MM.1S (cell line): ENCODE measurements at regions not wholly inside any gene's neighbourhood (a gene's known extent, or its start where the extent isn't known, plus 50 kb on each side); places are given as distances from the start of the nearest gene placed in this dataset.

Experiments used
- DNase-seq: peaks from one replicate; pipeline ENCODE4 v3.0.0-alpha.2; 2015
- H2AFZ ChIP-seq: fragments of 300-600 bp; sonication (generic); 2 replicates; pipeline ENCODE4 v1.6.0; 2016; ENCODE audit warnings: antibody characterized with exemption, low read length
- H3F3A ChIP-seq: fragments of 300-600 bp; sonication (generic); 2 replicates; pipeline ENCODE4 v1.6.1; 2016; ENCODE audit warnings: mild to moderate bottlenecking, antibody characterized with exemption, low read length, moderate library complexity, mixed read lengths; ENCODE audit not compliant: insufficient read depth
- H3K27ac ChIP-seq: fragments of 300-600 bp; sonication (generic); 2 replicates; pipeline ENCODE4 v1.5.1; 2016; ENCODE audit warnings: mild to moderate bottlenecking, low read length
- H3K27me3 ChIP-seq: fragments of 300-600 bp; sonication (generic); replicated peaks from 2 replicates; pipeline ENCODE4 v1.6.0; 2016; ENCODE audit warnings: low read length; ENCODE audit not compliant: insufficient read depth
- H3K36me3 ChIP-seq: fragments of 300-600 bp; sonication (generic); replicated peaks from 2 replicates; pipeline ENCODE4 v1.6.1; 2016; ENCODE audit warnings: mild to moderate bottlenecking, low read length, mixed read lengths; ENCODE audit not compliant: insufficient read depth
- H3K4me1 ChIP-seq: fragments of 300-600 bp; sonication (generic); 2 replicates; pipeline ENCODE4 v1.6.1; 2016; ENCODE audit warnings: low read length, mixed read lengths
- H3K4me2 ChIP-seq: fragments of 300-600 bp; sonication (generic); 2 replicates; pipeline ENCODE4 v1.6.0; 2016; ENCODE audit warnings: low read depth, low read length
- H3K4me3 ChIP-seq: fragments of 300-600 bp; sonication (generic); 2 replicates; pipeline ENCODE4 v1.5.1; 2016; ENCODE audit warnings: low read length, mixed read lengths
- H3K79me2 ChIP-seq: fragments of 300-600 bp; sonication (generic); 2 replicates; pipeline ENCODE4 v1.6.1; 2016; ENCODE audit warnings: mixed run types, low read length, mixed read lengths
- H3K9ac ChIP-seq: fragments of 300-600 bp; sonication (generic); 2 replicates; pipeline ENCODE4 v1.6.1; 2016; ENCODE audit warnings: low read length, mixed read lengths
- H3K9me2 ChIP-seq: fragments of 300-600 bp; sonication (generic); replicated peaks from 2 replicates; pipeline ENCODE4 v1.6.1; 2016; ENCODE audit warnings: mild to moderate bottlenecking, low read length, mixed read lengths; ENCODE audit not compliant: insufficient read depth
- H3K9me3 ChIP-seq: fragments of 300-600 bp; sonication (generic); replicated peaks from 2 replicates; pipeline ENCODE4 v1.6.1; 2016; ENCODE audit warnings: mild to moderate bottlenecking, low read length, mixed read lengths; ENCODE audit not compliant: insufficient read depth
- H4K20me1 ChIP-seq: fragments of 300-600 bp; sonication (generic); 2 replicates; pipeline ENCODE4 v1.6.1; 2016; ENCODE audit warnings: mild to moderate bottlenecking, low read length, moderate library complexity, mixed read lengths; ENCODE audit not compliant: insufficient read depth
- CTCF ChIP-seq: fragments of 300-600 bp; sonication (generic); IDR thresholded peaks from 2 replicates; pipeline ENCODE4 v1.5.1; 2016; ENCODE audit warnings: antibody characterized with exemption, low read length, mixed read lengths
- EZH2 ChIP-seq: fragments of 300-600 bp; sonication (generic); optimal IDR thresholded peaks from 2 replicates; pipeline ENCODE3; 2017; ENCODE audit warnings: low read depth, mild to moderate bottlenecking, antibody characterized with exemption, low read length, mixed read lengths
- EZH2phosphoT487 ChIP-seq: fragments of 300-600 bp; sonication (generic); IDR thresholded peaks from 2 replicates; pipeline ENCODE4 v1.6.1; 2018; ENCODE audit warnings: antibody characterized with exemption, low read length

GRCh38 chr11:105344938-105345337 lies 205.4 kb upstream of the CARD18 start:
- Histone ChIP-seq H2AFZ (no peak overlapping the region), H3K9ac (no peak overlapping the region), H3K4me2 (no peak overlapping the region), H3K4me1 (no peaks in the 10 kb centered on the region), H3K79me2 (no peaks in the 10 kb centered on the region), H3F3A (no peaks in the 10 kb centered on the region), H4K20me1 (no peaks in the 10 kb centered on the region), H3K9me3 (no peaks in the 10 kb centered on the region), H3K27ac (no peak overlapping the region), H3K9me2 (no peaks in the 10 kb centered on the region), H3K4me3 (no peak overlapping the region), H3K36me3 (no peaks in the 10 kb centered on the region), H3K27me3 (no peaks in the 10 kb centered on the region)
- no peak for DNase-seq
- TF ChIP-seq EZH2 = no peak
- TF ChIP-seq EZH2phosphoT487 = no peak
- no peak for TF ChIP-seq CTCF

DNA sequence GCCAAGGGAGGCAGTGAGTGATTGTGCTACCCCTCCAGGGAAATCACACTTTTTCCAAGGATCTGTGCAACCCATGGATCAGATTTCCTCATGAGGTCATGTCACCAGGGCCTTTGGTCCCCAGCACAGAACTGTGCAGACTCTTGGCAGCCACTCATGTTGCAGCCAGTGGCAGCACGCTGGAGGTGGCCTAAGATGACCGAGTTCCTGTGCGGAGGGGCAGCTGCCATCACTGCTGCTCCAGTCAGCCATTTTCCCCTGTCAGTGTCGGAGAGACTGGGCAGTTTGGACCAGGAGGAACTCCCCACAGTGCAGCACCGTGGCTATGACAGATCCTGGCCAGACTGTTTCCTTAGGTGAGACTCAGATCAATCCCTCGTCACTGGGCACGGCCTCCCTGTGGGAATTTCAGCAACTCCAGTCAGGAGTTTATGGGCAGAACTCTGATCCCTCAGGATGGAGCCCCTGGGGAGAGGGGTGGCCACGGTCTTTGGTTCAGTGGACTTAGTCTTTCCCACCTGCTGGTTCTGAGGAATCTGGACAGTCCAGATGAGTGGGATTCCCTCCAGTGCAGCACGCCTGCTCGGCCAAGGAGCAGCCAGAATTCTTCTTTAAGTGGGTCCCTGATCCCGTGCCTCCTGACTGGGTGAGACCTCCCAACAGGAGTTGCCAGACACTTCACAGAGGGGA lies 194.6 kb upstream of the CARD18 start:
- Histone ChIP-seq H4K20me1 (no peaks in the 10 kb centered on the region), H3K27ac (no peak overlapping the region), H3K36me3 (no peaks in the 10 kb centered on the region), H3F3A (no peaks in the 10 kb centered on the region), H3K79me2 (no peaks in the 10 kb centered on the region), H3K9me2 (no peaks in the 10 kb centered on the region), H3K9me3 (no peaks in the 10 kb centered on the region), H2AFZ (no peak overlapping the region), H3K27me3 (no peaks in the 10 kb centered on the region), H3K4me3 (no peak overlapping the region), H3K4me2 (no peak overlapping the region), H3K9ac (no peak overlapping the region), H3K4me1 (no peaks in the 10 kb centered on the region)
- no peak for TF ChIP-seq EZH2
- TF ChIP-seq EZH2phosphoT487 = no peak
- no peak for TF ChIP-seq CTCF
- DNase-seq = no peak

GRCh38 chr11:105333153-105333552 lies 193.6 kb upstream of the CARD18 start:
- TF ChIP-seq EZH2 = no peak
- no peak for TF ChIP-seq CTCF
- TF ChIP-seq EZH2phosphoT487 = no peak
- DNase-seq = no peak
- H3K36me3 ChIP-seq = no peaks in the 10 kb centered on the region
- no peak overlapping the region for H3K4me3 ChIP-seq
- no peaks in the 10 kb centered on the region for H3K9me2 ChIP-seq
- no peaks in the 10 kb centered on the region for H3K4me1 ChIP-seq
- no peaks in the 10 kb centered on the region for H3K27me3 ChIP-seq
- no peak overlapping the region for H2AFZ ChIP-seq
- H3K27ac ChIP-seq = no peak overlapping the region
- H3K79me2 ChIP-seq = no peaks in the 10 kb centered on the region
- H4K20me1 ChIP-seq = no peaks in the 10 kb centered on the region
- no peaks in the 10 kb centered on the region for H3K9me3 ChIP-seq
- H3F3A ChIP-seq = no peaks in the 10 kb centered on the region
- H3K4me2 ChIP-seq = no peak overlapping the region
- no peak overlapping the region for H3K9ac ChIP-seq
